GM12873 (cell line): ENCODE measurements at regions not wholly inside any gene's neighbourhood (a gene's known extent, or its start where the extent isn't known, plus 50 kb on each side); places are given as distances from the start of the nearest gene placed in this dataset.

ENCODE experiments used
- CTCF ChIP-seq: IDR thresholded peaks from 2 replicates; pipeline ENCODE4 v1.5.1; 2012; ENCODE audit warnings: low read depth, mild to moderate bottlenecking, moderate library complexity, low read length, control low read depth; ENCODE audit not compliant: insufficient read depth; ENCODE audit errors: missing control alignments

- TF ChIP-seq CTCF = no peak
Measured at GRCh38 chr7:89780291-89780690, 374.0 kb upstream of the STEAP1 start.

GRCh38 chr7:89796481-89796880 lies 357.8 kb upstream of the STEAP1 start:
- TF ChIP-seq CTCF = no peak

GRCh38 chr7:89797965-89798598 lies 356.2 kb upstream of the STEAP1 start:
- TF ChIP-seq CTCF = no peak

GRCh38 chr7:89798599-89798996 lies 355.7 kb upstream of the STEAP1 start:
- TF ChIP-seq CTCF = no peak

GRCh38 chr7:89800761-89801160 lies 353.5 kb upstream of the STEAP1 start:
- no peak for TF ChIP-seq CTCF

GRCh38 chr7:89809291-89809690 lies 345.0 kb upstream of the STEAP1 start:
- TF ChIP-seq CTCF = no peak

GRCh38 chr7:89813081-89813480 lies 341.2 kb upstream of the STEAP1 start:
- no peak for TF ChIP-seq CTCF
